ENCODE measurements at regions not wholly inside any gene's neighbourhood (a gene's known extent, or its start where the extent isn't known, plus 50 kb on each side); places are given as distances from the start of the nearest gene placed in this dataset.

DNA sequence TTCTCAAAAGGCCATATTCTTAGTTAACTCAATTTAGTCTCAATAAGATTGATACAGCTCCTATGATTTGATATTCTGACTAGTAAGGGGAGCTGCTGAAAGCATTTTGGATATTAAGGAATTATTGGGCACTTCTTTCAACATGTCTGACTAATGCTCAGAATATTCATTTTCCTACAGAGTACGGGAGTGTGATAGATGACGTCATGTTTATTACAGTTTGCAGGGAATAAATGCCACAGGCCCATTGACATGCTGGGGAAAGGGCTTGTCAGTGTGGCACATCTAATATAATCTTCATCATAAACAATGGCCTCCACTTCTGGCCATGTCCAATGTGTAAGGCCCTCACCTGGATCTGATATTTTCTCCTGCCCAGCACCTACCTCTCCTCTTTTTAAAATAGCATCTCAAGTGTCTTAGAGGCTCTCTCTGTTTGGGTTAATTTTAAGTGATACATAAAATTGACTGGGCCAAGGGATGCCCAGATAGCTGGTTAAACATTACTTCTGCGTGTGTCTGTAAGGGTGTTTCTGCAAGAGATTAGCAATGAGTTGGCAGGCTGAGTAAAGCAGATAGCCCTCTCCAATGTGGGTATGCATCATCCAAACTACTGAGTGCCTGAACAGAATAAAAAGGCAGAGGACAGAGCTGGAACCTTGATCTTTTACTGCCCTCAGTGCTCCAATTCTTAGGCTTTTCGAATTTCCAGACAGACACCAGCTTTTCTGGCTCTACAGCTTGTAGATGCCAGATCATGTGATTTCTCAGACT lies 99.3 kb downstream of the SLC24A2 start:
- TF ChIP-seq CTCF (conservative IDR thresholded peaks at IDR 0.05) = no peak
- H4K91ac ChIP-seq (ENCODE audit: insufficient read length, low read depth, low read length) = no peak overlapping the region
- no peak overlapping the region for H3K18ac ChIP-seq (ENCODE audit: insufficient read length, low read depth, low read length)
- no peak overlapping the region for H2BK120ac ChIP-seq (ENCODE audit: low read depth, low read length, poor library complexity, severe bottlenecking)
- Mint-ChIP-seq H3K4me3 (no peak overlapping the region), H3K27me3 (ENCODE audit: low read depth) (no peaks in the 10 kb centered on the region), H3K36me3 (ENCODE audit: insufficient read depth in 1 of 3, low read depth in 3 of 3) (peaks cover 14 to 31% (median 24%) of the 10 kb centered on the region in 3 experiments), H3K9me3 (peaks cover 17 to 35% of the 10 kb centered on the region in 2 experiments), H3K4me1 (peaks cover 0 to 6% of the 10 kb centered on the region in 2 experiments; a peak in 2 of 4 replicates), H3K27ac (no peak overlapping the region)
- H3K4ac ChIP-seq (ENCODE audit: low read depth, low read length) = no peak overlapping the region
- H2BK5ac ChIP-seq (ENCODE audit: insufficient read length, low read length) = no peak overlapping the region
- no peak overlapping the region for H2BK12ac ChIP-seq (ENCODE audit: insufficient read length, low read depth, low read length)
- no peaks in the 10 kb centered on the region for H4K20me1 ChIP-seq (ENCODE audit: control insufficient read depth, insufficient read depth, insufficient read length)
- H2AFZ ChIP-seq (ENCODE audit: low read length) = no peak overlapping the region
- H3K23ac ChIP-seq (ENCODE audit: insufficient read length, low read depth, low read length) = no peak overlapping the region
- H3K9me3 ChIP-seq (ENCODE audit: control insufficient read depth, low read depth, low read length) = peaks cover 6% of the 10 kb centered on the region
- no peaks in the 10 kb centered on the region for H3K79me1 ChIP-seq (ENCODE audit: insufficient read depth, low read depth, low read length, poor library complexity, severe bottlenecking)
- H4K5ac ChIP-seq (ENCODE audit: insufficient read length, low read depth, low read length) = no peak overlapping the region
- H3K23me2 ChIP-seq (ENCODE audit: insufficient read length, low read depth, low read length, poor library complexity, severe bottlenecking) = no peaks in the 10 kb centered on the region
- H3K4me2 ChIP-seq (ENCODE audit: insufficient read depth, insufficient read length, low read length) = no peak overlapping the region
- H2BK15ac ChIP-seq (ENCODE audit: low read depth, low read length) = no peak overlapping the region
- no peaks in the 10 kb centered on the region for H3K4me1 ChIP-seq (ENCODE audit: insufficient read depth, low read length)
- no peak overlapping the region for H2AK5ac ChIP-seq (ENCODE audit: insufficient read length, low read length)
- no peak overlapping the region for H2BK20ac ChIP-seq (ENCODE audit: low read depth, low read length, poor library complexity, severe bottlenecking)
- H3K27me3 ChIP-seq (ENCODE audit: insufficient read depth, low read length) = no peaks in the 10 kb centered on the region
- no peak overlapping the region for H3K14ac ChIP-seq (ENCODE audit: insufficient read depth, low read length)
- no peak overlapping the region for H3K27ac ChIP-seq (ENCODE audit: insufficient read length, low read depth, low read length)
- H3K56ac ChIP-seq (ENCODE audit: insufficient read length, low read depth, low read length) = no peak overlapping the region
- H4K8ac ChIP-seq (replicated peaks; ENCODE audit: insufficient read length, low read depth, low read length) = no peak overlapping the region
- WGBS (ENCODE audit: extremely low coverage, insufficient read length, low lambda C conversion rate) = no CpG with 5 or more reads among the region's 4 CpGs
- no peaks in the 10 kb centered on the region for H3K79me2 ChIP-seq (ENCODE audit: insufficient read depth, low read length)
- DNase-seq = no peak
- no peak overlapping the region for H3T11ph ChIP-seq (ENCODE audit: low read length)
- H3K9ac ChIP-seq (ENCODE audit: extremely low read depth, insufficient read length, low read length) = no peak overlapping the region
